OCI-LY7 (cell line): ENCODE measurements at regions not wholly inside any gene's neighbourhood (a gene's known extent, or its start where the extent isn't known, plus 50 kb on each side); places are given as distances from the start of the nearest gene placed in this dataset.

Experiments used
- CTCF ChIP-seq: fragments of 200-600 bp; sonication (generic); conservative IDR thresholded peaks from 2 replicates; pipeline ENCODE4 v1.5.1; 2014; ENCODE audit warnings: mild to moderate bottlenecking, antibody characterized with exemption, low read length, moderate library complexity, mixed read lengths
- EZH2phosphoT487 ChIP-seq: fragments of 200-600 bp; sonication (generic); IDR thresholded peaks from 2 replicates; pipeline ENCODE4 v1.6.1; 2018; ENCODE audit warnings: low read depth, borderline replicate concordance, mild to moderate bottlenecking, mixed run types, antibody characterized with exemption, low read length, moderate library complexity, mixed read lengths

GRCh38 chr15:92807971-92808571 is 92.1 kb upstream of the CHD2 start:
- TF ChIP-seq CTCF = no peak
- no peak for TF ChIP-seq EZH2phosphoT487
